H1 (cell line): ENCODE measurements at regions not wholly inside any gene's neighbourhood (a gene's known extent, or its start where the extent isn't known, plus 50 kb on each side); places are given as distances from the start of the nearest gene placed in this dataset.

ENCODE experiments used
- ASH2L ChIP-seq: fragments of 200-600, 300-600 bp; sonication (generic); IDR thresholded peaks from one replicate; pipeline ENCODE4 v1.7.1; 2017; ENCODE audit warnings: low read length
- ATF2 ChIP-seq: IDR thresholded peaks from 2 replicates; pipeline ENCODE4 v1.6.1; 2012; ENCODE audit warnings: low read length, inconsistent platforms
- BACH1 ChIP-seq: IDR thresholded peaks from 2 replicates; pipeline ENCODE4 v1.6.1; 2012; ENCODE audit warnings: low read length, improper control_type of control experiment
- EGR1 ChIP-seq: IDR thresholded peaks from 2 replicates; pipeline ENCODE4 v1.6.1; 2011; ENCODE audit warnings: low read depth, low read length, borderline replicate concordance
- FOSL1 ChIP-seq: IDR thresholded peaks from 2 replicates; pipeline ENCODE4 v1.6.1; 2011; ENCODE audit warnings: mild to moderate bottlenecking, low read depth, low read length, moderate library complexity; ENCODE audit not compliant: insufficient read depth
- POLR2A ChIP-seq, 2 experiments: IDR thresholded peaks; 1 replicate in 1 of 2; 2 replicates in 1 of 2; pipeline ENCODE4 v1.6.1; 2011; ENCODE audit warnings: low read depth in 2 of 2, low read length in 2 of 2, mild to moderate bottlenecking in 2 of 2; ENCODE audit errors: control extremely low read depth in 1 of 2

GRCh38 chr4:10385994-10386394 lies 71.2 kb downstream of the ZNF518B start (continued):
- TF ChIP-seq ATF2 (no peak), BACH1 (no peak), EGR1 (no peak), FOSL1 (no peak), ASH2L (no peak), POLR2A (IDR thresholded peaks at IDR 0.05; ENCODE audit: control extremely low read depth in 1 of 2, low read depth in 2 of 2, low read length in 2 of 2) (no peak)
- TF ChIP-seq, all 59 proteins: peak for 0
